IMR-90 (cell line): ENCODE measurements at regions not wholly inside any gene's neighbourhood (a gene's known extent, or its start where the extent isn't known, plus 50 kb on each side); places are given as distances from the start of the nearest gene placed in this dataset.

Experiments used
- BHLHE40 ChIP-seq: fragments of 150-350 bp; IDR thresholded peaks from 2 replicates; pipeline ENCODE4 v1.6.1; 2016; ENCODE audit warnings: mild to moderate bottlenecking, low read depth, low read length
- CEBPB ChIP-seq: IDR thresholded peaks from 2 replicates; pipeline ENCODE4 v1.6.1; 2012; ENCODE audit warnings: low read depth, low read length, improper control_type of control experiment
- CHD1 ChIP-seq: IDR thresholded peaks from 2 replicates; pipeline ENCODE4 v1.6.1; 2012; ENCODE audit warnings: low read depth, low read length, improper control_type of control experiment
- FOS ChIP-seq: fragments of 150-350 bp; IDR thresholded peaks from 2 replicates; pipeline ENCODE4 v1.6.1; 2016; ENCODE audit warnings: low read depth, low read length
- MAFK ChIP-seq: IDR thresholded peaks from 2 replicates; pipeline ENCODE4 v1.6.1; 2012; ENCODE audit warnings: low read depth, low read length, improper control_type of control experiment
- MAZ ChIP-seq: IDR thresholded peaks from 2 replicates; pipeline ENCODE4 v1.6.1; 2012; ENCODE audit warnings: low read depth, mild to moderate bottlenecking, low read length, improper control_type of control experiment, moderate library complexity, borderline replicate concordance
- MXI1 ChIP-seq: IDR thresholded peaks from 2 replicates; pipeline ENCODE4 v1.6.1; 2012; ENCODE audit warnings: low read depth, mild to moderate bottlenecking, low read length, moderate library complexity, borderline replicate concordance
- POLR2A ChIP-seq: IDR thresholded peaks from 2 replicates; pipeline ENCODE4 v1.6.1; 2012; ENCODE audit warnings: mild to moderate bottlenecking, low read depth, low read length
- RAD21 ChIP-seq: IDR thresholded peaks from 2 replicates; pipeline ENCODE4 v1.6.1; 2012; ENCODE audit warnings: low read length, improper control_type of control experiment
- TF ChIP-seq, protein P1 (sequence below): conservative IDR thresholded peaks from 2 replicates; pipeline ENCODE4 v1.5.1; 2012; ENCODE audit warnings: mild to moderate bottlenecking, low read depth, low read length, improper control_type of control experiment

DNA sequence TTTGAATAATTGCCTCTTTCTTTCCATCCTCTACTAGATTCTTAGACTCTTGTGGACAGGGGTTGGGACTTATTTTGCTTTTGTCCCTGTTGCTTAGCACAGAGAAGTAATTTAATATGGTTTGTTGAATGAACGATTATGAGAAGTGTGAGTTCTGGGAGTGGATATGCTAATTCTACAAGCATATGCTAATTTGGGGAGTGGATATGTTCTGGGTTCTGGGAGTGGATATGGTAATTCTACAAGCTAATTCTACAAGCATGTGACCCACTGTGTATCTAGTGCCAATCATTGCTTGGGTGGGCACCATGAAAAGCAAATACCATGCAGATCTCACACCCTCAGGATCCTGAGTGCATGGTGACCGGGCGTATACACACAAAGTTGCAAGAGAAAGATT, 181.8 kb upstream of the IL12B start:
- TF ChIP-seq RAD21 (no peak), MAFK (no peak), POLR2A (no peak), MAZ (no peak), CHD1 (no peak), MXI1 (no peak), BHLHE40 (no peak), CEBPB (no peak), FOS (no peak)
- TF ChIP-seq, protein P1, sequence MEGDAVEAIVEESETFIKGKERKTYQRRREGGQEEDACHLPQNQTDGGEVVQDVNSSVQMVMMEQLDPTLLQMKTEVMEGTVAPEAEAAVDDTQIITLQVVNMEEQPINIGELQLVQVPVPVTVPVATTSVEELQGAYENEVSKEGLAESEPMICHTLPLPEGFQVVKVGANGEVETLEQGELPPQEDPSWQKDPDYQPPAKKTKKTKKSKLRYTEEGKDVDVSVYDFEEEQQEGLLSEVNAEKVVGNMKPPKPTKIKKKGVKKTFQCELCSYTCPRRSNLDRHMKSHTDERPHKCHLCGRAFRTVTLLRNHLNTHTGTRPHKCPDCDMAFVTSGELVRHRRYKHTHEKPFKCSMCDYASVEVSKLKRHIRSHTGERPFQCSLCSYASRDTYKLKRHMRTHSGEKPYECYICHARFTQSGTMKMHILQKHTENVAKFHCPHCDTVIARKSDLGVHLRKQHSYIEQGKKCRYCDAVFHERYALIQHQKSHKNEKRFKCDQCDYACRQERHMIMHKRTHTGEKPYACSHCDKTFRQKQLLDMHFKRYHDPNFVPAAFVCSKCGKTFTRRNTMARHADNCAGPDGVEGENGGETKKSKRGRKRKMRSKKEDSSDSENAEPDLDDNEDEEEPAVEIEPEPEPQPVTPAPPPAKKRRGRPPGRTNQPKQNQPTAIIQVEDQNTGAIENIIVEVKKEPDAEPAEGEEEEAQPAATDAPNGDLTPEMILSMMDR, result no peak
